ENCODE measurements at regions not wholly inside any gene's neighbourhood (a gene's known extent, or its start where the extent isn't known, plus 50 kb on each side); places are given as distances from the start of the nearest gene placed in this dataset.

DNA sequence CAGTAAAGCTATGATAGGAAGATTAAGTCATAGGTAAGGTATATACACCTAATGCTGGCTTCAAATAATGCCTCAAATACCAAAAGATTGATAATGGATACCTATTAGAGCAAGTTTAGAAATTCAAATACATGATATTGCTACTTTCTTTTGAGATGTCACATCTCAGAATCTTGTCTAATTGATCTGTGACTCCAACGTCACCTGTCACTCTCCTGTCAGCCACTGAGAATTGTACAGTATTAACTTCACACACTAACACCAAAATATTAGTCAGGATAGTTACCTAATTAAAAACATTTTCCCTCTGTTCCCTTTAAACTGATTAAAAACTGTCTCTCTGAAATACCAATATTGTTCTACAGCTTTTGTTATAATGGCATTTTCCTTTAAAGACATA lies 575.5 kb upstream of the ID4 start:
- ChIA-PET POLR2A (ENCODE audit: unreplicated experiment) (no interaction called here), CTCF (no interaction called here)
- no peak overlapping the region for H3K4me2 ChIP-seq (ENCODE audit: low read length)
- no peak for ATAC-seq
- H3K4me1 ChIP-seq (ENCODE audit: insufficient read depth, low read length): no peaks in the 10 kb centered on the region
- H3K9me2 ChIP-seq (replicated peaks; ENCODE audit: low read length): no peaks in the 10 kb centered on the region
- no TSS peak for BruUV-seq (replicated peaks)
- no peak overlapping the region for H2AFZ ChIP-seq (ENCODE audit: low read length)
- H3K9me3 ChIP-seq (ENCODE audit: low read length): no peaks in the 10 kb centered on the region
- no peak overlapping the region for H3K27ac ChIP-seq (ENCODE audit: low read length)
- no peak for DNase-seq
- no peaks in the 10 kb centered on the region for H3K27me3 ChIP-seq (ENCODE audit: low read length)
- H3F3A ChIP-seq (ENCODE audit: low read length, unreplicated experiment): no peaks in the 10 kb centered on the region
- H3K4me3 ChIP-seq (ENCODE audit: low read length): no peak overlapping the region
- intact Hi-C loops (cut with micrococcal nuclease): no loop called here
- TF ChIP-seq EZH2phosphoT487 (IDR thresholded peaks at IDR 0.05; ENCODE audit: borderline replicate concordance, low read length): no peak
- TF ChIP-seq, protein P1, sequence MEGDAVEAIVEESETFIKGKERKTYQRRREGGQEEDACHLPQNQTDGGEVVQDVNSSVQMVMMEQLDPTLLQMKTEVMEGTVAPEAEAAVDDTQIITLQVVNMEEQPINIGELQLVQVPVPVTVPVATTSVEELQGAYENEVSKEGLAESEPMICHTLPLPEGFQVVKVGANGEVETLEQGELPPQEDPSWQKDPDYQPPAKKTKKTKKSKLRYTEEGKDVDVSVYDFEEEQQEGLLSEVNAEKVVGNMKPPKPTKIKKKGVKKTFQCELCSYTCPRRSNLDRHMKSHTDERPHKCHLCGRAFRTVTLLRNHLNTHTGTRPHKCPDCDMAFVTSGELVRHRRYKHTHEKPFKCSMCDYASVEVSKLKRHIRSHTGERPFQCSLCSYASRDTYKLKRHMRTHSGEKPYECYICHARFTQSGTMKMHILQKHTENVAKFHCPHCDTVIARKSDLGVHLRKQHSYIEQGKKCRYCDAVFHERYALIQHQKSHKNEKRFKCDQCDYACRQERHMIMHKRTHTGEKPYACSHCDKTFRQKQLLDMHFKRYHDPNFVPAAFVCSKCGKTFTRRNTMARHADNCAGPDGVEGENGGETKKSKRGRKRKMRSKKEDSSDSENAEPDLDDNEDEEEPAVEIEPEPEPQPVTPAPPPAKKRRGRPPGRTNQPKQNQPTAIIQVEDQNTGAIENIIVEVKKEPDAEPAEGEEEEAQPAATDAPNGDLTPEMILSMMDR (conservative IDR thresholded peaks at IDR 0.05; ENCODE audit: low read depth, low read length): no peak
- TF ChIP-seq EZH2 (IDR thresholded peaks at IDR 0.05; ENCODE audit: low read length, unreplicated experiment): no peak
- no peak overlapping the region for H3K9ac ChIP-seq (ENCODE audit: low read length)
- no peaks in the 10 kb centered on the region for H4K20me1 ChIP-seq (ENCODE audit: low read length)
- H3K79me2 ChIP-seq (ENCODE audit: low read length): no peaks in the 10 kb centered on the region
- no peaks in the 10 kb centered on the region for H3K36me3 ChIP-seq (ENCODE audit: low read depth, low read length)

- no peaks in the 10 kb centered on the region for H3K9me3 ChIP-seq (ENCODE audit: low read length)
- 0 out of 2 replicates have a peak overlapping the region, but pooled peaks have one; percentile 17 for H3K4me2 ChIP-seq (ENCODE audit: low read length)
- H3K9me2 ChIP-seq (replicated peaks; ENCODE audit: low read length): no peaks in the 10 kb centered on the region
- no peaks in the 10 kb centered on the region for H3K27me3 ChIP-seq (ENCODE audit: low read length)
- ATAC-seq (peak; percentile 94), DNase-seq (peak; percentile 86)
- no peak overlapping the region for H2AFZ ChIP-seq (ENCODE audit: low read length)
- peaks cover 24% of the 10 kb centered on the region for H3K4me1 ChIP-seq (ENCODE audit: insufficient read depth, low read length)
- intact Hi-C loops (cut with micrococcal nuclease): no loop called here
- TF ChIP-seq EZH2 (IDR thresholded peaks at IDR 0.05; ENCODE audit: low read length, unreplicated experiment): no peak
- TF ChIP-seq EZH2phosphoT487 (IDR thresholded peaks at IDR 0.05; ENCODE audit: borderline replicate concordance, low read length): no peak
- TF ChIP-seq, protein P1 (conservative IDR thresholded peaks at IDR 0.05; ENCODE audit: low read depth, low read length): no peak
- POLR2A ChIA-PET (ENCODE audit: unreplicated experiment): interaction anchor here (0.9 kb wide), 1 partner anchor 494 kb away, joined by 5 read pairs; no protein-coding TSS in a partner anchor
- peak overlapping the region; percentile 32 for H3K27ac ChIP-seq (ENCODE audit: low read length)
- no peaks in the 10 kb centered on the region for H4K20me1 ChIP-seq (ENCODE audit: low read length)
- H3K4me3 ChIP-seq (ENCODE audit: low read length): no peak overlapping the region
- BruUV-seq (replicated peaks): no TSS peak
- no peaks in the 10 kb centered on the region for H3K79me2 ChIP-seq (ENCODE audit: low read length)
- no peaks in the 10 kb centered on the region for H3K36me3 ChIP-seq (ENCODE audit: low read depth, low read length)
- H3F3A ChIP-seq (ENCODE audit: low read length, unreplicated experiment): no peaks in the 10 kb centered on the region
- CTCF ChIA-PET: no interaction called here
- no peak overlapping the region for H3K9ac ChIP-seq (ENCODE audit: low read length)
Measured at GRCh38 chr6:19268117-19268516, 569.1 kb upstream of the ID4 start.

DNA sequence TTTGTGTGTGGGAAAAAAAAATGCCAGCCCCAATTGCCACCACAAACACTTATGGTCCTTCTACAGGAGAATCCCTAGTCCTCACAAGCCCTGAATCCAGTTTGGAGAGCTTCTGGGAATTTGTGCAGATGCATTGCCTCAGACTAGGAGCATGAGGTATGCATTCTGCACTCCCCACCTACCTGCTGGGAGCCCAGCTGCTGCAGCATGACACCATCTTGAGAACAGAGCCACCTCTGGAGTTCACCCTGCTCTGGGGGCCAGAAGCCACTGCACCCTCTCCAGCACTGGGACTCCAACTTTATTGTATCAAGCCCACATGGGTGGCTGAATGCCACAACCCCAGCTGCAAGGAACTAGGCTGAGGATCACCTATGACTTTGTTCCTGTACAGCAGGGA lies 568.5 kb upstream of the ID4 start:
- intact Hi-C loops (cut with micrococcal nuclease): no loop called here
- POLR2A ChIA-PET (ENCODE audit: unreplicated experiment): no interaction called here
- CTCF ChIA-PET: interaction anchor here (0.8 kb wide), 1 partner anchor 11 kb away, joined by 3 read pairs; no protein-coding TSS in a partner anchor

More for the DNA sequence above, 568.5 kb upstream of the ID4 start:
- Histone ChIP-seq H3K27ac (ENCODE audit: low read length) (peak overlapping the region; percentile 32), H3K4me2 (ENCODE audit: low read length) (0 out of 2 replicates have a peak overlapping the region, but pooled peaks have one; percentile 17), H3K9me3 (ENCODE audit: low read length) (no peaks in the 10 kb centered on the region), H3K4me3 (ENCODE audit: low read length) (no peak overlapping the region), H3K9me2 (replicated peaks; ENCODE audit: low read length) (no peaks in the 10 kb centered on the region), H2AFZ (ENCODE audit: low read length) (no peak overlapping the region), H3K36me3 (ENCODE audit: low read depth, low read length) (no peaks in the 10 kb centered on the region), H4K20me1 (ENCODE audit: low read length) (no peaks in the 10 kb centered on the region), H3F3A (ENCODE audit: low read length, unreplicated experiment) (no peaks in the 10 kb centered on the region), H3K4me1 (ENCODE audit: insufficient read depth, low read length) (peaks cover 24% of the 10 kb centered on the region), H3K79me2 (ENCODE audit: low read length) (no peaks in the 10 kb centered on the region), H3K9ac (ENCODE audit: low read length) (no peak overlapping the region), H3K27me3 (ENCODE audit: low read length) (no peaks in the 10 kb centered on the region)
- ATAC-seq: no peak
- BruUV-seq (replicated peaks): no TSS peak
- DNase-seq: no peak
- no peak for TF ChIP-seq EZH2 (IDR thresholded peaks at IDR 0.05; ENCODE audit: low read length, unreplicated experiment)
- no peak for TF ChIP-seq EZH2phosphoT487 (IDR thresholded peaks at IDR 0.05; ENCODE audit: borderline replicate concordance, low read length)
- TF ChIP-seq, protein P1 (conservative IDR thresholded peaks at IDR 0.05; ENCODE audit: low read depth, low read length): no peak

Measured in PC-3 (cell line).